ENCODE measurements at regions not wholly inside any gene's neighbourhood (a gene's known extent, or its start where the extent isn't known, plus 50 kb on each side); places are given as distances from the start of the nearest gene placed in this dataset.
"Not testable (repeated sequence)": the region's sequence is repeated elsewhere in the genome, so short reads cannot be mapped to it uniquely, and the experiment has no call there.

GRCh38 chr12:131438493-131438835 is 272.4 kb upstream of the SFSWAP start:
- TF ChIP-seq POLR2A, CTCF (IDR thresholded peaks at IDR 0.05): not testable (repeated sequence)

Measured in uterus (tissue), 2 donors.